MM.1S (cell line): ENCODE measurements at regions not wholly inside any gene's neighbourhood (a gene's known extent, or its start where the extent isn't known, plus 50 kb on each side); places are given as distances from the start of the nearest gene placed in this dataset.

Experiments
- DNase-seq: peaks from one replicate; pipeline ENCODE4 v3.0.0-alpha.2; 2015
- H2AFZ ChIP-seq: fragments of 300-600 bp; sonication (generic); 2 replicates; pipeline ENCODE4 v1.6.0; 2016; ENCODE audit warnings: antibody characterized with exemption, low read length
- H3F3A ChIP-seq: fragments of 300-600 bp; sonication (generic); 2 replicates; pipeline ENCODE4 v1.6.1; 2016; ENCODE audit warnings: mild to moderate bottlenecking, antibody characterized with exemption, low read length, moderate library complexity, mixed read lengths; ENCODE audit not compliant: insufficient read depth
- H3K27ac ChIP-seq: fragments of 300-600 bp; sonication (generic); 2 replicates; pipeline ENCODE4 v1.5.1; 2016; ENCODE audit warnings: mild to moderate bottlenecking, low read length
- H3K27me3 ChIP-seq: fragments of 300-600 bp; sonication (generic); replicated peaks from 2 replicates; pipeline ENCODE4 v1.6.0; 2016; ENCODE audit warnings: low read length; ENCODE audit not compliant: insufficient read depth
- H3K36me3 ChIP-seq: fragments of 300-600 bp; sonication (generic); replicated peaks from 2 replicates; pipeline ENCODE4 v1.6.1; 2016; ENCODE audit warnings: mild to moderate bottlenecking, low read length, mixed read lengths; ENCODE audit not compliant: insufficient read depth
- H3K4me1 ChIP-seq: fragments of 300-600 bp; sonication (generic); 2 replicates; pipeline ENCODE4 v1.6.1; 2016; ENCODE audit warnings: low read length, mixed read lengths
- H3K4me2 ChIP-seq: fragments of 300-600 bp; sonication (generic); 2 replicates; pipeline ENCODE4 v1.6.0; 2016; ENCODE audit warnings: low read depth, low read length
- H3K4me3 ChIP-seq: fragments of 300-600 bp; sonication (generic); 2 replicates; pipeline ENCODE4 v1.5.1; 2016; ENCODE audit warnings: low read length, mixed read lengths
- H3K79me2 ChIP-seq: fragments of 300-600 bp; sonication (generic); 2 replicates; pipeline ENCODE4 v1.6.1; 2016; ENCODE audit warnings: mixed run types, low read length, mixed read lengths
- H3K9ac ChIP-seq: fragments of 300-600 bp; sonication (generic); 2 replicates; pipeline ENCODE4 v1.6.1; 2016; ENCODE audit warnings: low read length, mixed read lengths
- H3K9me2 ChIP-seq: fragments of 300-600 bp; sonication (generic); replicated peaks from 2 replicates; pipeline ENCODE4 v1.6.1; 2016; ENCODE audit warnings: mild to moderate bottlenecking, low read length, mixed read lengths; ENCODE audit not compliant: insufficient read depth
- H3K9me3 ChIP-seq: fragments of 300-600 bp; sonication (generic); replicated peaks from 2 replicates; pipeline ENCODE4 v1.6.1; 2016; ENCODE audit warnings: mild to moderate bottlenecking, low read length, mixed read lengths; ENCODE audit not compliant: insufficient read depth
- H4K20me1 ChIP-seq: fragments of 300-600 bp; sonication (generic); 2 replicates; pipeline ENCODE4 v1.6.1; 2016; ENCODE audit warnings: mild to moderate bottlenecking, low read length, moderate library complexity, mixed read lengths; ENCODE audit not compliant: insufficient read depth
- EZH2 ChIP-seq: fragments of 300-600 bp; sonication (generic); optimal IDR thresholded peaks from 2 replicates; pipeline ENCODE3; 2017; ENCODE audit warnings: low read depth, mild to moderate bottlenecking, antibody characterized with exemption, low read length, mixed read lengths
- EZH2phosphoT487 ChIP-seq: fragments of 300-600 bp; sonication (generic); IDR thresholded peaks from 2 replicates; pipeline ENCODE4 v1.6.1; 2018; ENCODE audit warnings: antibody characterized with exemption, low read length
- TF ChIP-seq, protein P1 (sequence below): fragments of 300-600 bp; sonication (generic); IDR thresholded peaks from 2 replicates; pipeline ENCODE4 v1.5.1; 2016; ENCODE audit warnings: antibody characterized with exemption, low read length, mixed read lengths

- no peaks in the 10 kb centered on the region for H3K36me3 ChIP-seq
- H3K9me3 ChIP-seq = no peaks in the 10 kb centered on the region
- H3F3A ChIP-seq = no peaks in the 10 kb centered on the region
- H3K9ac ChIP-seq = no peak overlapping the region
- no peaks in the 10 kb centered on the region for H3K4me1 ChIP-seq
- no peak for DNase-seq
- no peak overlapping the region for H3K27ac ChIP-seq
- no peaks in the 10 kb centered on the region for H3K27me3 ChIP-seq
- no peak overlapping the region for H2AFZ ChIP-seq
- H3K4me2 ChIP-seq = no peak overlapping the region
- TF ChIP-seq EZH2phosphoT487 = no peak
- TF ChIP-seq EZH2 = no peak
- TF ChIP-seq, protein P1, sequence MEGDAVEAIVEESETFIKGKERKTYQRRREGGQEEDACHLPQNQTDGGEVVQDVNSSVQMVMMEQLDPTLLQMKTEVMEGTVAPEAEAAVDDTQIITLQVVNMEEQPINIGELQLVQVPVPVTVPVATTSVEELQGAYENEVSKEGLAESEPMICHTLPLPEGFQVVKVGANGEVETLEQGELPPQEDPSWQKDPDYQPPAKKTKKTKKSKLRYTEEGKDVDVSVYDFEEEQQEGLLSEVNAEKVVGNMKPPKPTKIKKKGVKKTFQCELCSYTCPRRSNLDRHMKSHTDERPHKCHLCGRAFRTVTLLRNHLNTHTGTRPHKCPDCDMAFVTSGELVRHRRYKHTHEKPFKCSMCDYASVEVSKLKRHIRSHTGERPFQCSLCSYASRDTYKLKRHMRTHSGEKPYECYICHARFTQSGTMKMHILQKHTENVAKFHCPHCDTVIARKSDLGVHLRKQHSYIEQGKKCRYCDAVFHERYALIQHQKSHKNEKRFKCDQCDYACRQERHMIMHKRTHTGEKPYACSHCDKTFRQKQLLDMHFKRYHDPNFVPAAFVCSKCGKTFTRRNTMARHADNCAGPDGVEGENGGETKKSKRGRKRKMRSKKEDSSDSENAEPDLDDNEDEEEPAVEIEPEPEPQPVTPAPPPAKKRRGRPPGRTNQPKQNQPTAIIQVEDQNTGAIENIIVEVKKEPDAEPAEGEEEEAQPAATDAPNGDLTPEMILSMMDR = no peak
- H3K9me2 ChIP-seq = no peaks in the 10 kb centered on the region
- no peaks in the 10 kb centered on the region for H3K79me2 ChIP-seq
- no peaks in the 10 kb centered on the region for H4K20me1 ChIP-seq
- no peak overlapping the region for H3K4me3 ChIP-seq
Measured at GRCh38 chr18:41462946-41463345, 492.1 kb upstream of the PIK3C3 start.

- no peaks in the 10 kb centered on the region for H3K79me2 ChIP-seq
- H3K4me2 ChIP-seq = no peak overlapping the region
- no peak for DNase-seq
- H3K4me1 ChIP-seq = no peaks in the 10 kb centered on the region
- no peak overlapping the region for H3K27ac ChIP-seq
- H2AFZ ChIP-seq = no peak overlapping the region
- no peaks in the 10 kb centered on the region for H3K36me3 ChIP-seq
- no peaks in the 10 kb centered on the region for H3F3A ChIP-seq
- H3K27me3 ChIP-seq = no peaks in the 10 kb centered on the region
- H4K20me1 ChIP-seq = no peaks in the 10 kb centered on the region
- no peak for TF ChIP-seq EZH2
- TF ChIP-seq EZH2phosphoT487 = no peak
- TF ChIP-seq, protein P1 = no peak
- no peaks in the 10 kb centered on the region for H3K9me3 ChIP-seq
- no peaks in the 10 kb centered on the region for H3K9me2 ChIP-seq
- H3K9ac ChIP-seq = no peak overlapping the region
- no peak overlapping the region for H3K4me3 ChIP-seq
Measured at GRCh38 chr18:41461114-41461513, 493.9 kb upstream of the PIK3C3 start.

DNA sequence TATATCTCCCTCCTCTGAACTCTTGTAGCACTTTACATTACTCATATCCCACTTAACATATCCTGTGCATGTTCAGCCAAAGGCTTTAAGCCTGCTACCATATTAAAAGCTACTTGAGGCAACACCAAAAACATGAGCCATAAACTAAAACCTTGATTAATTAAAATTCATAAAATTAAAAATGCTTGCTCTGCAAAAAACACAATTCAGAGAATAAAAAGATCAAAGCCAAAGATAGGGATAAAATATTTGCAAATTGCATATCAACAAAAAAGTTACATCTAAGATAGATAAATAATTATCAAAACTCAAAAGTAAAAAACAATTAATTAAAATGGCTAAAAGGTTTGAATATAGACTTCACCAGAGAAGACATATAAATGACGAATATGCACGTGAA is 495.4 kb upstream of the PIK3C3 start:
- Histone ChIP-seq H3K79me2 (no peaks in the 10 kb centered on the region), H2AFZ (no peak overlapping the region), H3K27me3 (no peaks in the 10 kb centered on the region), H3K9me3 (no peaks in the 10 kb centered on the region), H3F3A (no peaks in the 10 kb centered on the region), H3K9me2 (no peaks in the 10 kb centered on the region), H3K4me3 (no peak overlapping the region), H3K36me3 (no peaks in the 10 kb centered on the region), H4K20me1 (no peaks in the 10 kb centered on the region), H3K9ac (no peak overlapping the region), H3K27ac (no peak overlapping the region), H3K4me1 (no peaks in the 10 kb centered on the region), H3K4me2 (no peak overlapping the region)
- no peak for DNase-seq
- TF ChIP-seq, protein P1 = no peak
- TF ChIP-seq EZH2 = no peak
- no peak for TF ChIP-seq EZH2phosphoT487
